HL-60 (cell line): ENCODE measurements at regions not wholly inside any gene's neighbourhood (a gene's known extent, or its start where the extent isn't known, plus 50 kb on each side); places are given as distances from the start of the nearest gene placed in this dataset.
"Not testable (repeated sequence)": the region's sequence is repeated elsewhere in the genome, so short reads cannot be mapped to it uniquely, and the experiment has no call there.

ENCODE experiments used
- DNase-seq, 2 experiments: peaks; one replicate each; pipeline ENCODE4 v3.0.0-alpha.2; 2010 to 2020; ENCODE audit warnings: low read depth in 1 of 2, low spot score in 1 of 2
- H3K27ac ChIP-seq: fragments of 250-450 bp; sonication (Bioruptor Pico); replicated peaks from 2 replicates; pipeline ENCODE4 v1.5.1; 2020; ENCODE audit warnings: mild to moderate bottlenecking, moderate library complexity
- H3K27me3 ChIP-seq: fragments of 250-450 bp; sonication (Bioruptor Pico); 2 replicates; pipeline ENCODE4 v1.5.1; 2021; ENCODE audit warnings: mild to moderate bottlenecking, moderate library complexity; ENCODE audit not compliant: insufficient read depth, poor library complexity, severe bottlenecking
- H3K4me3 ChIP-seq: replicated peaks from 2 replicates; pipeline ENCODE4 v1.5.1; 2011; ENCODE audit warnings: mild to moderate bottlenecking, control low read depth, low read length; ENCODE audit not compliant: insufficient read depth
- GABPA ChIP-seq: IDR thresholded peaks from 2 replicates; pipeline ENCODE4 v1.6.1; 2012; ENCODE audit warnings: low read depth
- POLR2AphosphoS5 ChIP-seq: IDR thresholded peaks from 2 replicates; pipeline ENCODE4 v1.6.1; 2012; ENCODE audit warnings: low read depth
- REST ChIP-seq: IDR thresholded peaks from 2 replicates; pipeline ENCODE4 v1.6.1; 2012; ENCODE audit warnings: low read depth; ENCODE audit not compliant: insufficient replicate concordance
- SPI1 ChIP-seq: IDR thresholded peaks from 2 replicates; pipeline ENCODE4 v1.6.1; 2012; ENCODE audit warnings: low read depth, mild to moderate bottlenecking, borderline replicate concordance
- TF ChIP-seq, protein P1 (sequence below): IDR thresholded peaks from one replicate; pipeline ENCODE4 v1.5.1; 2011; ENCODE audit warnings: low read length, control low read depth, inconsistent platforms; ENCODE audit not compliant: insufficient read depth

DNA sequence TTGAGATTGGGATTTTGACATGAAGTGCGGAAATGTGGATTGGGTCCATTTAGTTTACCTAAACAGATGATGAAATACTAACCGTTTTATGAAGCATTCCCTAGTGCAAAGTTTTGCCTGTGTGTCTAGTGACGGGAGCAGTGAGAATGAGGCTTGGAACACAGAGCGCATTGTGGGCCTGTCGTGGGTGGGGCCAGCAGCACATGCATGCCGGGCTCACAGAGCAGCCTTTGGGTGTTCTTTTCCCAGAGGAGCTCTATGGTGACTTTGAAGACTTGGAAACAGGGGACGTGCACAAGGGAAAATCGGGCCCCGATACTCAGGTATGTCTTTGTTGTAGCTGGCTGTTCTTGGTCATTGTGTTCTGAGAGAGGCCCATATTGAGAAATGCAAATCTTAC is 388.1 kb downstream of the GOLGA6L6 start:
- H3K27ac ChIP-seq, H3K27me3 ChIP-seq, DNase-seq, H3K4me3 ChIP-seq: not testable (repeated sequence)

GRCh38 chr15:20148679-20149078 is 392.9 kb downstream of the GOLGA6L6 start:
- H3K4me3 ChIP-seq, DNase-seq, H3K27me3 ChIP-seq, H3K27ac ChIP-seq: not testable (repeated sequence)

- DNase-seq, H3K27me3 ChIP-seq, H3K4me3 ChIP-seq, H3K27ac ChIP-seq: not testable (repeated sequence)
Measured at GRCh38 chr15:20148008-20148407, 393.6 kb downstream of the GOLGA6L6 start.

- H3K27ac ChIP-seq, DNase-seq, H3K27me3 ChIP-seq, H3K4me3 ChIP-seq: not testable (repeated sequence)
Measured at GRCh38 chr15:20144333-20145036, 397.1 kb downstream of the GOLGA6L6 start.

DNA sequence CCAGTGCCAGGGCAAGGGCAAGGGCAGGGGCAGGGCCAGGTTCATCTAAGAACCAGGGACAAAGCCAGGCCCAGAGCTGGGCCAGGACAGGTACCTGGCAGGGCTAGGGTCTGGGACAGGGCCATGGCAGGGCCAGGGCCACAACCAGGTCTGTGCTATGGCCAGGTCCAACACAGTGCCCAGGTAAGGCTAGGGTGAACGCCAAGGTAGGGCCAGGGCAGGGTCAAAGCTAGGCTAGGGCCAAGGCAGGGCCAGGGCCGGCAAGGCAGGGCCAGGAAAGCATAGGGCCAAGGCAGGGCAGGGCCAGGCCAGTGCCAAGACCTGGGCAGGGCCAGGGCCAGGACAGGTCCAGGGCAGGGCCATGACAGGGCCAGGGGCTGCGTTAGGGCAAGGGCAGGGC is 398.7 kb downstream of the GOLGA6L6 start:
- not testable (repeated sequence) for H3K27ac ChIP-seq, H3K27me3 ChIP-seq, H3K4me3 ChIP-seq, DNase-seq

- H3K27ac ChIP-seq, H3K4me3 ChIP-seq, DNase-seq, H3K27me3 ChIP-seq: not testable (repeated sequence)
Measured at GRCh38 chr15:20142410-20142809, 399.2 kb downstream of the GOLGA6L6 start.

GRCh38 chr15:20124668-20125067 is 416.9 kb downstream of the GOLGA6L6 start:
- H3K4me3 ChIP-seq, H3K27ac ChIP-seq, DNase-seq, H3K27me3 ChIP-seq: not testable (repeated sequence)

DNA sequence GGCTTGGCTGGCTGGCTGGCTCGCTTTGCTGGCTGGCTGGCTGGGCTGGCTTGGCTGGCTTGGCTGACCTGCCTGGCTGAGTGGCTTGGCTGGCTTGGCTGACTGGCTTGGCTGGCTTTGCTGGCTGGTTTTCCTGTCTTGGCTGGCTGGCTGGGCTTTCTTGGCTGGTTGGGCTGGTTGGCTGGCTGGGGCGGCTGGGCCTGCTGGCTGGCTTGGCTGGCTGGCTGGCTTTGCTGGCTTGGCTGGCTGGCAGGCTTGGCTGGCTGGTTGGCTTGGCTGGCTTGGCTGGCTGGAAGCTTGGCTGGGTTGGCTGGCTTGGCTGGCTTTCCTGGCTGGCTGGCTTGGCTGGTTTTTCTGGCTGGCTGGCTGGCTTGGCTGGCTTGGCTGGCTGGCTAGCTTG is 435.6 kb downstream of the GOLGA6L6 start:
- H3K27me3 ChIP-seq: no peaks in the 10 kb centered on the region
- TF ChIP-seq, protein P1, sequence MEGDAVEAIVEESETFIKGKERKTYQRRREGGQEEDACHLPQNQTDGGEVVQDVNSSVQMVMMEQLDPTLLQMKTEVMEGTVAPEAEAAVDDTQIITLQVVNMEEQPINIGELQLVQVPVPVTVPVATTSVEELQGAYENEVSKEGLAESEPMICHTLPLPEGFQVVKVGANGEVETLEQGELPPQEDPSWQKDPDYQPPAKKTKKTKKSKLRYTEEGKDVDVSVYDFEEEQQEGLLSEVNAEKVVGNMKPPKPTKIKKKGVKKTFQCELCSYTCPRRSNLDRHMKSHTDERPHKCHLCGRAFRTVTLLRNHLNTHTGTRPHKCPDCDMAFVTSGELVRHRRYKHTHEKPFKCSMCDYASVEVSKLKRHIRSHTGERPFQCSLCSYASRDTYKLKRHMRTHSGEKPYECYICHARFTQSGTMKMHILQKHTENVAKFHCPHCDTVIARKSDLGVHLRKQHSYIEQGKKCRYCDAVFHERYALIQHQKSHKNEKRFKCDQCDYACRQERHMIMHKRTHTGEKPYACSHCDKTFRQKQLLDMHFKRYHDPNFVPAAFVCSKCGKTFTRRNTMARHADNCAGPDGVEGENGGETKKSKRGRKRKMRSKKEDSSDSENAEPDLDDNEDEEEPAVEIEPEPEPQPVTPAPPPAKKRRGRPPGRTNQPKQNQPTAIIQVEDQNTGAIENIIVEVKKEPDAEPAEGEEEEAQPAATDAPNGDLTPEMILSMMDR: no peak
- no peak for TF ChIP-seq POLR2AphosphoS5
- TF ChIP-seq SPI1: no peak
- no peak for TF ChIP-seq GABPA
- TF ChIP-seq REST: no peak
- H3K4me3 ChIP-seq: no peak overlapping the region
- no peak overlapping the region for H3K27ac ChIP-seq
- no peak for DNase-seq

DNA sequence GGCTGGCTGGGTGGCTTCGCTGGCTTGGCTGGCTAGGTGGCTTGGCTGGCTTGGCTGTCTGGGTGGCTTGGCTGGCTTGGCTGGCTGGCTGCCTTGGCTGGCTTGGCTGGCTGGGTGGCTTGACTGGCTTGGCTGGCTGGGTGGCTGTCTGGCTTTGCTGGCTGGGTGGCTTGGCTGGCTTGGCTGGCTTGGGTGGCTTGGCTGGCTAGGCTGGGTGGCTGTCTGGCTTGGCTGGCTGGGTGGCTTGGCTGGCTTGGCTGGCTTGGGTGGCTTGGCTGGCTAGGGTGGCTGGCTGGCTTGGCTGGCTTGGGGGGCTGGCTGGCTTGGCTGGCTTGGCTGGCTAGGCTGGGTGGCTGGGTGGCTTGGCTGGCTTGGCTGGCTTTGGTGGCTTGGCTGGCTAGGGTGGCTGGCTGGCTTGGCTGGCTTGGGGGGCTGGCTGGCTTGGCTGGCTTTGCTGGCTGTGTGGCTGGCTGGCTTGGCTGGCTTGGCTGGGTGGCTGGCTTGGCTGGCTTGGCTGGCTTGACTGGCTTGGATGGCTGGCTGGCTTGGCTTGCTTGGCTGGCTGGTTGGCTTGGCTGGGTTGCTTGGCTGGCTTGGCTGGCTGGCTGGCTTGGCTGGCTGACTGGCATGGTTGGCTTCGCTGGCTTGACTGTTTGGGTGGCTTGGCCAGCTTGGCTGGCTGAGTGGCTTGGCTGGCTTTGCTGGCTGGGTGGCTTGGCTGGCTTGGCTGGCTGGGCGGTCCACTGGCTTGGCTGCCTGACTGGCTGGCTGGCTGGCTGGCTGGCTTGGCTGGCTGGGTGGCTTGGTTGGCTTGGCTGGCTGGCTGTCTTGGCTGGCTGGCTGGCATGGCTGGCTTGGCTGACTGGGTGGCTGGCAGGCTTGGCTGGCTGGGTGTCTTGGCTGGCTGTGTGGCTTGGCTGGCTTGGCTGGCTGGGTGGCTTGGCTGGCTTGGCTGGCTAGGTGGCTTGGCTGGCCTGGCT is 436.3 kb downstream of the GOLGA6L6 start:
- not testable (repeated sequence) for H3K27ac ChIP-seq, DNase-seq, H3K4me3 ChIP-seq, H3K27me3 ChIP-seq

GRCh38 chr15:20104551-20104950 is 437.0 kb downstream of the GOLGA6L6 start:
- not testable (repeated sequence) for DNase-seq, H3K27ac ChIP-seq, H3K27me3 ChIP-seq, H3K4me3 ChIP-seq

- not testable (repeated sequence) for DNase-seq, H3K27me3 ChIP-seq
Measured at GRCh38 chr15:20102862-20103261, 438.7 kb downstream of the GOLGA6L6 start.

More at GRCh38 chr15:20102862-20103261, 438.7 kb downstream of the GOLGA6L6 start:
- H3K4me3 ChIP-seq, H3K27ac ChIP-seq: not testable (repeated sequence)
